ENCODE measurements at regions not wholly inside any gene's neighbourhood (a gene's known extent, or its start where the extent isn't known, plus 50 kb on each side); places are given as distances from the start of the nearest gene placed in this dataset.

DNA sequence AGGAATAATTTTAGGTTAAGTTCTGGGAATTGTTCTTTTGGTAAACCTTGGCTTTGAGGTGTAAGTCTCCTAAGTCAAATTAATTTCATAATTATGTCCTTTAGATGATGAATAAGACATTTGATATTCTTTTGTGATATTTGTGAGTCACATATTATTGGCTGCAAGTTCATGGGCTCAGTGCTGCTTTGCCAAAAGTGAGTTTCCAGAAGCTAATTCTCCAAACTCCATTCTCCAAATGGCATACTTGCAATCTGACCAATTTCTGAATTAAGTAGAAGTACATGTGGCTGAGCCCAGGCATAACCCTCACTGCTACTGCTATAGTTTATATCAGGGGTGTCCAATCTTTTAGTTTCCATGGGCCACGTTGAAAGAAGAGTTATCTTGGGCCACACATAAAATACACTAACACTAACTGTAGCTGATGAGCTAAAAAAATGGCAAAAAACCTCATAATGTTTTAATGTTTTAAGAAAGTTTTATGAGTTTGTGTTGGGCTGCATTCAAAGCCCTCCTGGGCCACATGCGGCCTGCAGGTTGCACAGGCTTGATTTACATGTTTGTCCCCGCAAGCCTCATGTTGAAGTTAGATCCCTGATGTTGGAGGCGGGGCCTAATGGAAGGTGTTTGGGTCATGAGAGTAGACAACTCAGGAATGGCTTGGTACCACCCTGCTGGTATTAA lies 196.1 kb downstream of the ZNF330 start:
- H3K36me3 ChIP-seq (ENCODE audit: control insufficient read depth, insufficient read depth, low read length) = no peaks in the 10 kb centered on the region

DNA sequence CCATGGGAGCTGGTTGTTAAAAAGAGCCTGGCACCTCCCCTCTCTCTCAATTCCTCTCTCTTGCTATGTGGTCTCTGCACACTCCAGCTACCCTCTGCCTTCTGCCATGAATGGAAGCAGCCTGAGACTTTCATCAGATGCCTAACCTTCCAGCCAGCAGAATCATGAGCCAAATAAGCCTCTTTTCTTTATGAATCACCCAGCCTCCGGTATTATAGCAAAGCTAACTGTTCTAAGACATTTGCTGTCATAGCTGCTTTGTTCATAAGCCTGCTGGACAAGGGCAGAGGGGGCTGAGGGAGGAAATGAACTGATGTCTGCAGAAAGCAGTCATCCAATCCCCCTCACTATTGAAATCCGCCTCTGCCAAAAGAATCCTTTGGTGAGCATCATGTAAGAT lies 196.7 kb downstream of the ZNF330 start:
- no peak for DNase-seq (ENCODE audit: low read depth)
- H3K36me3 ChIP-seq (ENCODE audit: control insufficient read depth, insufficient read depth, low read length) = no peaks in the 10 kb centered on the region
- no peak for FAIRE-seq
- no peak overlapping the region for H3K4me3 ChIP-seq (ENCODE audit: low read depth, low read length)
- TF ChIP-seq, protein P1, sequence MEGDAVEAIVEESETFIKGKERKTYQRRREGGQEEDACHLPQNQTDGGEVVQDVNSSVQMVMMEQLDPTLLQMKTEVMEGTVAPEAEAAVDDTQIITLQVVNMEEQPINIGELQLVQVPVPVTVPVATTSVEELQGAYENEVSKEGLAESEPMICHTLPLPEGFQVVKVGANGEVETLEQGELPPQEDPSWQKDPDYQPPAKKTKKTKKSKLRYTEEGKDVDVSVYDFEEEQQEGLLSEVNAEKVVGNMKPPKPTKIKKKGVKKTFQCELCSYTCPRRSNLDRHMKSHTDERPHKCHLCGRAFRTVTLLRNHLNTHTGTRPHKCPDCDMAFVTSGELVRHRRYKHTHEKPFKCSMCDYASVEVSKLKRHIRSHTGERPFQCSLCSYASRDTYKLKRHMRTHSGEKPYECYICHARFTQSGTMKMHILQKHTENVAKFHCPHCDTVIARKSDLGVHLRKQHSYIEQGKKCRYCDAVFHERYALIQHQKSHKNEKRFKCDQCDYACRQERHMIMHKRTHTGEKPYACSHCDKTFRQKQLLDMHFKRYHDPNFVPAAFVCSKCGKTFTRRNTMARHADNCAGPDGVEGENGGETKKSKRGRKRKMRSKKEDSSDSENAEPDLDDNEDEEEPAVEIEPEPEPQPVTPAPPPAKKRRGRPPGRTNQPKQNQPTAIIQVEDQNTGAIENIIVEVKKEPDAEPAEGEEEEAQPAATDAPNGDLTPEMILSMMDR (IDR thresholded peaks at IDR 0.05; ENCODE audit: insufficient read depth, low read length, severe bottlenecking) = no peak
- no peaks in the 10 kb centered on the region for H3K27me3 ChIP-seq (ENCODE audit: control insufficient read depth, insufficient read depth, low read length)

More for the DNA sequence above, 196.1 kb downstream of the ZNF330 start:
- DNase-seq (ENCODE audit: low read depth) (no peak), FAIRE-seq (no peak)
- Histone ChIP-seq H3K4me3 (ENCODE audit: low read depth, low read length) (no peak overlapping the region), H3K27me3 (ENCODE audit: control insufficient read depth, insufficient read depth, low read length) (no peaks in the 10 kb centered on the region)
- TF ChIP-seq, protein P1 (IDR thresholded peaks at IDR 0.05; ENCODE audit: insufficient read depth, low read length, severe bottlenecking) = no peak

DNA sequence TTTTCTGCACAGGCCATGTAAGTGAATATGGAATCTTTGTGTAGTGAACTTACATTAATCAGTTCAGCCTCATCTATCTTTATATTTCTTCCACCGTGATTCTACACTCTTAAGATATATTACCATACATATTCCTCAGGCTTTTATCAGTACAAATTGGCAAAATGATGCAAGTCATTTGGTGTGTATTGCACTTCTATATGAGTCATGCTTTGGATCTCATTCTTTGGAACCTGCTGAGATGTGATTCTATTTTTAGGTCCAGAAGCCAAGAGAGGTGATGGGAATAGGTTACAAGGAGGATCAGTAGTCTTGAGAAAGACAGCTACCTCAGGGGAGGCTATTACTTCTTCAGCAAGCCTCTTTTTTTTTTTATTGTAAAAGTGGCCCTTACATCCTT lies 204.4 kb downstream of the ZNF330 start:
- FAIRE-seq = no peak
- TF ChIP-seq, protein P1 (IDR thresholded peaks at IDR 0.05; ENCODE audit: insufficient read depth, low read length, severe bottlenecking) = no peak
- DNase-seq (ENCODE audit: low read depth) = peak; percentile 54
- no peaks in the 10 kb centered on the region for H3K36me3 ChIP-seq (ENCODE audit: control insufficient read depth, insufficient read depth, low read length)
- H3K27me3 ChIP-seq (ENCODE audit: control insufficient read depth, insufficient read depth, low read length) = no peaks in the 10 kb centered on the region
- H3K4me3 ChIP-seq (ENCODE audit: low read depth, low read length) = no peak overlapping the region

DNA sequence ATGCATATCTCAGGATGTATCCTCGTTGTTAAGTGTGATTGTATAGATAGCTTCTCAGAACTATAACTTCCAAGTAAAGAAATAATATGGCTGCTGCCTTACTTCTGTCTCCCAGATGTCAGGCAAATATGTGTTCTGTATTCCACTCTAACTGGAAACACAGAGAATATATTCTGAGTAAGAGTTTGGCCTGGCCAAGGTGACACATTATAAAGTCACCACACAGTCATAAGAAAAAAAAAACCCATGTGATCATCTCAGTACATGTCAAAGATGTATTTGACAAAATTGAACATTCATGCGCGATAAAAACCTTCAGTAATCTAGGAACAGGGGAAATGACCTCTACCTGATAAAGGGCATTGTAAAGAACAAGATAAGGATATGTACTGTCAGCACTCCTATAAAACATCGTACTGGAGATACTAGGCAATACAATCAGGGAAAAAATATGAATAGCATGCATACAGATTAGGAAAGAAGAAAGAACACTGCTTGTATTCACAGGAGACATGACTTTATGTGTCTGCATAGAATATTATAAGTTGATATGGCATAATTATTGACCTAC lies 207.1 kb downstream of the ZNF330 start:
- Histone ChIP-seq H3K27me3 (ENCODE audit: control insufficient read depth, insufficient read depth, low read length) (no peaks in the 10 kb centered on the region), H3K4me3 (ENCODE audit: low read depth, low read length) (no peak overlapping the region), H3K36me3 (ENCODE audit: control insufficient read depth, insufficient read depth, low read length) (no peaks in the 10 kb centered on the region)
- TF ChIP-seq, protein P1 (IDR thresholded peaks at IDR 0.05; ENCODE audit: insufficient read depth, low read length, severe bottlenecking) = no peak
- DNase-seq (ENCODE audit: low read depth) = peak; percentile 24
- no peak for FAIRE-seq

DNA sequence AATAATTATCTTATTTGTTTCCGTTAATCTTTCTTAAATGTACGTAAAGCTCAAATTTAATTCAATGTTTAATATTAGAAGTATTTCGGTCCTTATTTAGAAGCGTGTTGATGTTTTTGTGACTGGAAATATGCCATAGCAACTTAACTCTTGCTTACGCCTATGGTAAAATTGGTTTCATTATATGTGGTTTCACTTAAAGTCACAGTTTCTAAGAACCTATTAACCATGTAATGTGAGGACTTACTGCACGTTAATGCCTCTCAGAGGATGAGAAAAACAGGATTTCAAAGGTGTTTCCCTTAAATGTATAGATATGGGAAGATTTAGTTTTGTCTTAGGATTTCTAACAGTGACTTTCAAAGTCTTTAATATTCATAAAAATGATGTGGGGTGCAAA lies 206.4 kb upstream of the IL15 start:
- Histone ChIP-seq H3K27me3 (ENCODE audit: control insufficient read depth, insufficient read depth, low read length) (no peaks in the 10 kb centered on the region), H3K36me3 (ENCODE audit: control insufficient read depth, insufficient read depth, low read length) (no peaks in the 10 kb centered on the region), H3K4me3 (ENCODE audit: low read depth, low read length) (no peak overlapping the region)
- no peak for DNase-seq (ENCODE audit: low read depth)
- no peak for FAIRE-seq
- TF ChIP-seq, protein P1 (IDR thresholded peaks at IDR 0.05; ENCODE audit: insufficient read depth, low read length, severe bottlenecking) = no peak

DNA sequence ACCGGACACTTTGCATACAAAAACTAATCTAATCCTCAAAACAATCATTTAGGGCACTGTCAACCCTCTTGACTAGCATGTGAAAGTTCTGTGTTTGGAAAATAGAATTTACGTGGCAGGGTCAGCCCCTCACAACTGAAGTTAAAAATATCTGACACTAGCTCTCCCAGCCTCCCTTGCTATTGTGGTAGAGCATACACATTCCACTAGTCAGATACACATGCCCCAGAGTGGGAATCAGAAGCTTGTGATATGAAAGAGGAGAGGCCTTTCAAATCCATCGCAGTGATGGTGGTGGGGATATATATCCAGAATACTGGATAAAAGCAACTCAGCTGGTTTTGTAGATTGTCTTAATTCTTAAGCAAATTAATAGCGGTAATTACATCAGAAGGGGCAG lies 205.7 kb upstream of the IL15 start:
- FAIRE-seq (no peak), DNase-seq (ENCODE audit: low read depth) (no peak)
- TF ChIP-seq, protein P1 (IDR thresholded peaks at IDR 0.05; ENCODE audit: insufficient read depth, low read length, severe bottlenecking) = no peak
- Histone ChIP-seq H3K27me3 (ENCODE audit: control insufficient read depth, insufficient read depth, low read length) (no peaks in the 10 kb centered on the region), H3K4me3 (ENCODE audit: low read depth, low read length) (no peak overlapping the region), H3K36me3 (ENCODE audit: control insufficient read depth, insufficient read depth, low read length) (no peaks in the 10 kb centered on the region)
